ENCODE measurements at regions not wholly inside any gene's neighbourhood (a gene's known extent, or its start where the extent isn't known, plus 50 kb on each side); places are given as distances from the start of the nearest gene placed in this dataset.
"Not testable (repeated sequence)": the region's sequence is repeated elsewhere in the genome, so short reads cannot be mapped to it uniquely, and the experiment has no call there.

GRCh38 chr2:224219781-224220180, 180.7 kb upstream of the SERPINE2 start:
- no peak for DNase-seq (ENCODE audit: low spot score)
- no peaks in the 10 kb centered on the region for H3K9me3 Mint-ChIP-seq
- H3K27me3 Mint-ChIP-seq (ENCODE audit: insufficient read depth, low read depth) = no peaks in the 10 kb centered on the region
- Histone ChIP-seq H3K36me3 (no peaks in the 10 kb centered on the region), H3K79me2 (ENCODE audit: low read depth) (no peaks in the 10 kb centered on the region), H3K27me3 (no peaks in the 10 kb centered on the region), H3K4me1 (peaks cover 16% of the 10 kb centered on the region), H3F3A (ENCODE audit: low read depth) (peaks cover 4% of the 10 kb centered on the region), H2AFZ (replicated peaks) (no peak overlapping the region), H3K27ac (no peak overlapping the region), H3K9ac (no peak overlapping the region), H3K4me3 (no peak overlapping the region), H3K4me2 (no peak overlapping the region), H3K9me3 (ENCODE audit: low read depth) (no peaks in the 10 kb centered on the region), H4K20me1 (ENCODE audit: low read depth) (no peaks in the 10 kb centered on the region)
- H3K36me3 Mint-ChIP-seq = no peaks in the 10 kb centered on the region
- H3K27ac Mint-ChIP-seq = no peak overlapping the region
- TF ChIP-seq EZH2phosphoT487 (IDR thresholded peaks at IDR 0.05) = no peak
- no peak for TF ChIP-seq CTCF (IDR thresholded peaks at IDR 0.05)
- TF ChIP-seq EZH2 (IDR thresholded peaks at IDR 0.05) = no peak
- H3K4me1 Mint-ChIP-seq = peaks cover 10% of the 10 kb centered on the region
- no peak overlapping the region for H3K4me3 Mint-ChIP-seq

- no peak overlapping the region for H3K27ac Mint-ChIP-seq
- Histone ChIP-seq H3K79me2 (ENCODE audit: low read depth) (no peaks in the 10 kb centered on the region), H3K9me3 (ENCODE audit: low read depth) (no peaks in the 10 kb centered on the region), H3F3A (ENCODE audit: low read depth) (peaks cover 4% of the 10 kb centered on the region), H3K9ac (no peak overlapping the region), H2AFZ (replicated peaks) (no peak overlapping the region), H3K36me3 (no peaks in the 10 kb centered on the region), H4K20me1 (ENCODE audit: low read depth) (no peaks in the 10 kb centered on the region), H3K4me3 (no peak overlapping the region), H3K27me3 (no peaks in the 10 kb centered on the region), H3K27ac (no peak overlapping the region), H3K4me1 (peaks cover 16% of the 10 kb centered on the region), H3K4me2 (no peak overlapping the region)
- H3K4me1 Mint-ChIP-seq = peaks cover 10% of the 10 kb centered on the region
- no peaks in the 10 kb centered on the region for H3K36me3 Mint-ChIP-seq
- H3K27me3 Mint-ChIP-seq (ENCODE audit: insufficient read depth, low read depth) = no peaks in the 10 kb centered on the region
- no peaks in the 10 kb centered on the region for H3K9me3 Mint-ChIP-seq
- no peak for DNase-seq (ENCODE audit: low spot score)
- no peak overlapping the region for H3K4me3 Mint-ChIP-seq
- TF ChIP-seq EZH2phosphoT487 (IDR thresholded peaks at IDR 0.05) (no peak), CTCF (IDR thresholded peaks at IDR 0.05) (no peak)
These were observed 178.9 kb upstream of the SERPINE2 start for GRCh38 chr2:224217962-224218347.

- no peak overlapping the region for H2AFZ ChIP-seq (replicated peaks)
These were observed 178.3 kb upstream of the SERPINE2 start for GRCh38 chr2:224217233-224217961.

GRCh38 chr2:224215611-224216010, 176.5 kb upstream of the SERPINE2 start:
- H3K4me3 ChIP-seq; H3F3A ChIP-seq (ENCODE audit: low read depth); H3K9me3 ChIP-seq (ENCODE audit: low read depth); H4K20me1 ChIP-seq (ENCODE audit: low read depth); H3K36me3 ChIP-seq; H3K9me3 Mint-ChIP-seq; H3K79me2 ChIP-seq (ENCODE audit: low read depth); H3K9ac ChIP-seq; H3K27me3 Mint-ChIP-seq (ENCODE audit: insufficient read depth, low read depth); H3K4me2 ChIP-seq; H2AFZ ChIP-seq (replicated peaks); H3K27ac ChIP-seq; H3K4me1 ChIP-seq; H3K4me3 Mint-ChIP-seq; H3K4me1 Mint-ChIP-seq; DNase-seq (ENCODE audit: low spot score); H3K36me3 Mint-ChIP-seq; H3K27ac Mint-ChIP-seq; H3K27me3 ChIP-seq: not testable (repeated sequence)

More at GRCh38 chr2:224217233-224217961, 178.3 kb upstream of the SERPINE2 start:
- H3F3A ChIP-seq (ENCODE audit: low read depth) = peaks cover 4% of the 10 kb centered on the region
- no peaks in the 10 kb centered on the region for H3K36me3 ChIP-seq
- no peak overlapping the region for H3K4me3 Mint-ChIP-seq
- no peak overlapping the region for H3K27ac Mint-ChIP-seq
- TF ChIP-seq CTCF (IDR thresholded peaks at IDR 0.05) (no peak), EZH2phosphoT487 (IDR thresholded peaks at IDR 0.05) (no peak), EZH2 (IDR thresholded peaks at IDR 0.05) (no peak)
- no peaks in the 10 kb centered on the region for H4K20me1 ChIP-seq (ENCODE audit: low read depth)
- H3K4me3 ChIP-seq = no peak overlapping the region
- H3K27me3 Mint-ChIP-seq (ENCODE audit: insufficient read depth, low read depth) = no peaks in the 10 kb centered on the region
- DNase-seq (ENCODE audit: low spot score) = no peak
- H3K9me3 ChIP-seq (ENCODE audit: low read depth) = no peaks in the 10 kb centered on the region
- no peaks in the 10 kb centered on the region for H3K36me3 Mint-ChIP-seq
- H3K4me1 Mint-ChIP-seq = peaks cover 10% of the 10 kb centered on the region
- no peak overlapping the region for H3K4me2 ChIP-seq
- H3K27me3 ChIP-seq = no peaks in the 10 kb centered on the region
- no peak overlapping the region for H3K9ac ChIP-seq
- no peaks in the 10 kb centered on the region for H3K9me3 Mint-ChIP-seq
- no peaks in the 10 kb centered on the region for H3K79me2 ChIP-seq (ENCODE audit: low read depth)
- peaks cover 14% of the 10 kb centered on the region for H3K4me1 ChIP-seq
- H3K27ac ChIP-seq = no peak overlapping the region
